Lung (tissue), 11 donors: ENCODE measurements at regions not wholly inside any gene's neighbourhood (a gene's known extent, or its start where the extent isn't known, plus 50 kb on each side); places are given as distances from the start of the nearest gene placed in this dataset.

ENCODE experiments used
- ATAC-seq: fragments of 200-7000 bp; cut with Tn5 transposase; one replicate; pipeline ENCODE4 v1.9.1; 2020; ENCODE audit warnings: moderate number of reproducible peaks; ENCODE audit not compliant: insufficient read depth, low FRiP score
- DNase-seq, 3 donors: peaks; one replicate each; pipeline ENCODE4 v3.0.0-alpha.2; 2013 to 2017
- H3K27ac ChIP-seq, 2 donors: one replicate each; pipeline ENCODE4 v1.5.1; 2013; ENCODE audit warnings: mild to moderate bottlenecking in 2 of 2, moderate library complexity in 2 of 2, control low read depth in 1 of 2, inconsistent platforms in 1 of 2, low read depth in 1 of 2, low read length in 1 of 2
- H3K27me3 ChIP-seq, 3 donors: one replicate each; pipeline ENCODE4 v1.5.1; 2013; ENCODE audit warnings: low read length in 2 of 3; ENCODE audit not compliant: control insufficient read depth in 3 of 3, insufficient read depth in 3 of 3
- H3K36me3 ChIP-seq, 4 donors: one replicate each; pipeline ENCODE4 v1.5.1; 2013; ENCODE audit warnings: low read length in 4 of 4, mild to moderate bottlenecking in 1 of 4, moderate library complexity in 1 of 4; ENCODE audit not compliant: control insufficient read depth in 4 of 4, insufficient read depth in 4 of 4
- H3K4me1 ChIP-seq, 5 donors: one replicate each; pipeline ENCODE4 v1.5.1; 2013; ENCODE audit warnings: low read length in 5 of 5, mild to moderate bottlenecking in 2 of 5, moderate library complexity in 1 of 5; ENCODE audit not compliant: control insufficient read depth in 5 of 5, insufficient read depth in 5 of 5
- H3K4me3 ChIP-seq: one replicate; pipeline ENCODE4 v1.5.1; 2013; ENCODE audit warnings: mild to moderate bottlenecking, control low read depth, moderate library complexity
- H3K9ac ChIP-seq, 2 donors: one replicate each; pipeline ENCODE4 v1.5.1; 2013; ENCODE audit warnings: low read length in 2 of 2, control low read depth in 1 of 2; ENCODE audit not compliant: insufficient read depth in 1 of 2
- H3K9me3 ChIP-seq, 4 donors: one replicate each; pipeline ENCODE4 v1.5.1; 2013; ENCODE audit warnings: low read length in 3 of 4, mild to moderate bottlenecking in 1 of 4, moderate library complexity in 1 of 4; ENCODE audit not compliant: control insufficient read depth in 4 of 4, insufficient read depth in 3 of 4
- WGBS, 2 donors: extraction: QIAGEN DNeasy Blood & Tissue Kit; methylation state at CpG; one replicate each; pipeline ENCODE4 v1.1.7; 2013; 5-methylcytosine and 5-hydroxymethylcytosine counted together
- TF ChIP-seq, protein P1 (sequence below): IDR thresholded peaks from 2 replicates; pipeline ENCODE4 v1.5.1; 2012; ENCODE audit warnings: mild to moderate bottlenecking; ENCODE audit errors: control extremely low read depth, extremely low read depth
- donor health status: control.
- donor health status: control.
- donor health status: Bipolar disorder and iron deficiency.
- donor health status: healthy.
- donor health status: DM: yes; HTN: yes; CAD: no.

DNA sequence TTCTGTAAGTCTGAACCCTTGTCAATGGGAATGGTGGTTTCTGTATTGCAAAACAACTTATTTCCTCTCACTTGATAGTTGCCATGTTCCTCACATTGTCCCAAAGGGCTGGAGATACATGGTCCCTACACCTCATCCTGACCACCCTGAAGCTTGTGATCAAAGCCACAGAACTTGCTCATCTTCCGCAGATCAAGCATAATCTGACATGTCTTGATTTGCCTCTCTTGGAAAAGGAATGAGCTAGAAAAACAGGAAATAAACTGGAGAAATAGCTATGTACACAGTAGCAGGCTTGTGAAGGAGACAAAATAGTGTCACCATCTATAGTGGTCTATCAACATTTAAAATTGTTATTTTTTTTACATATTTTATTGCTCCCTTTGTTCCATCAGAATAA lies 871.9 kb upstream of the C9orf72 start:
- ATAC-seq (no peak), DNase-seq (no peak)
- H3K27ac ChIP-seq = no peak overlapping the region
- H3K36me3 ChIP-seq = no peaks in the 10 kb centered on the region
- WGBS, 2 donors = 92 to 93% methylated on average over 1 of the region's 1 CpG
- no peaks in the 10 kb centered on the region for H3K27me3 ChIP-seq
- TF ChIP-seq, protein P1, sequence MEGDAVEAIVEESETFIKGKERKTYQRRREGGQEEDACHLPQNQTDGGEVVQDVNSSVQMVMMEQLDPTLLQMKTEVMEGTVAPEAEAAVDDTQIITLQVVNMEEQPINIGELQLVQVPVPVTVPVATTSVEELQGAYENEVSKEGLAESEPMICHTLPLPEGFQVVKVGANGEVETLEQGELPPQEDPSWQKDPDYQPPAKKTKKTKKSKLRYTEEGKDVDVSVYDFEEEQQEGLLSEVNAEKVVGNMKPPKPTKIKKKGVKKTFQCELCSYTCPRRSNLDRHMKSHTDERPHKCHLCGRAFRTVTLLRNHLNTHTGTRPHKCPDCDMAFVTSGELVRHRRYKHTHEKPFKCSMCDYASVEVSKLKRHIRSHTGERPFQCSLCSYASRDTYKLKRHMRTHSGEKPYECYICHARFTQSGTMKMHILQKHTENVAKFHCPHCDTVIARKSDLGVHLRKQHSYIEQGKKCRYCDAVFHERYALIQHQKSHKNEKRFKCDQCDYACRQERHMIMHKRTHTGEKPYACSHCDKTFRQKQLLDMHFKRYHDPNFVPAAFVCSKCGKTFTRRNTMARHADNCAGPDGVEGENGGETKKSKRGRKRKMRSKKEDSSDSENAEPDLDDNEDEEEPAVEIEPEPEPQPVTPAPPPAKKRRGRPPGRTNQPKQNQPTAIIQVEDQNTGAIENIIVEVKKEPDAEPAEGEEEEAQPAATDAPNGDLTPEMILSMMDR = no peak
- H3K4me3 ChIP-seq = no peak overlapping the region
- no peaks in the 10 kb centered on the region for H3K4me1 ChIP-seq
- no peak overlapping the region for H3K9ac ChIP-seq
- peaks cover 0 to 16% (median 3%) of the 10 kb centered on the region in 4 donors for H3K9me3 ChIP-seq

DNA sequence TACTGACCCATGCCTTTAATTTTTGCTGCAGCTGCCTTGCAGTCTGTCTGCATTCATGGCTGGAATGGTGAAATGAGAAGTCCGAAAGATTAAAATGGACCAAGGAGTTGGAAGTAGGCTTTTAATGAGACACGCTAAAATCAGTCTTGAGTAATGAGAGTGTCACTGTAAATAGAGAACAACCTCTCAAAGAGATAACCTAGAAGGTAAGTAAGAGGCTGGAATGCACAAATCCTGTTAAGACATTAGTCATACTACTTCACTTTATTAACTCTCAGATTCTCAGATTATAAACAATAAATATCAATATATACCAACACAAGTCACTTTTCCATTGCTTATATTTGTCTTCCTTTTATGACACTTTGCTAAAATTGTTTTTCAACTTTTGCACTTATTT lies 880.6 kb upstream of the C9orf72 start:
- Histone ChIP-seq H3K4me1 (peaks cover 0 to 3% (median 0%) of the 10 kb centered on the region in 5 donors), H3K9ac (no peak overlapping the region), H3K27ac (no peak overlapping the region), H3K4me3 (no peak overlapping the region), H3K9me3 (no peaks in the 10 kb centered on the region), H3K27me3 (no peaks in the 10 kb centered on the region), H3K36me3 (no peaks in the 10 kb centered on the region)
- TF ChIP-seq, protein P1 = no peak
- ATAC-seq = no peak
- DNase-seq = no peak
- 78 to 89% methylated on average over 2 of the region's 2 CpGs for WGBS, 2 donors

DNA sequence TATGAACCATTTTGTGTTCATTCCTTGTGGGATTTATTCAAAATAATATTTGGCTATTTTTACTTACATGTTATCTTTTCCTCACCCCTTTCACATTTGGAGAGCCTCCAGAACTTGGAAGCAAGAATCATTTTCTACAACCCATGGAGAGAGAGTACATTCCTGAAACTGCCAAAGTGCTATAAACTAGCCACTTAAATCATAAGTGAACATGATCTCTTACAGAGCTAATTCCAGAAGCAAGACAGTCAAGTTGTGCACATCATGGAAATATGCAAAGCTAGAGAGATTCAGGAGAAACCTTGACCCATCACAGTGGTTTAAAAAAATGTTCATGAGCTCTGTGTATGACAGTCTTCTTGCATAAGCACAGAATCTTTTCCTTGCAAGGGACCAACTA lies 883.6 kb upstream of the C9orf72 start:
- no peak overlapping the region for H3K9ac ChIP-seq
- H3K36me3 ChIP-seq = no peaks in the 10 kb centered on the region
- ATAC-seq (no peak), DNase-seq (peak in 2 of 3 donors; percentile 29 to 31)
- H3K4me3 ChIP-seq = no peak overlapping the region
- TF ChIP-seq, protein P1 = no peak
- H3K27ac ChIP-seq = no peak overlapping the region
- H3K9me3 ChIP-seq = no peaks in the 10 kb centered on the region
- H3K4me1 ChIP-seq = peaks cover 0 to 3% (median 0%) of the 10 kb centered on the region in 5 donors
- no peaks in the 10 kb centered on the region for H3K27me3 ChIP-seq

- DNase-seq (peak in 2 of 3 donors; percentile 4 to 19), ATAC-seq (no peak)
- Histone ChIP-seq H3K4me3 (no peak overlapping the region), H3K9me3 (peaks cover 0 to 9% (median 1%) of the 10 kb centered on the region in 4 donors), H3K4me1 (no peaks in the 10 kb centered on the region), H3K9ac (no peak overlapping the region), H3K27ac (no peak overlapping the region), H3K36me3 (no peaks in the 10 kb centered on the region), H3K27me3 (no peaks in the 10 kb centered on the region)
- WGBS, 2 donors = 78 to 84% methylated on average over 8 of the region's 8 CpGs
- TF ChIP-seq, protein P1 = no peak
These were observed 891.4 kb upstream of the C9orf72 start for GRCh38 chr9:28464481-28465216.
